Heart right ventricle (tissue), 16 donors: ENCODE measurements at regions not wholly inside any gene's neighbourhood (a gene's known extent, or its start where the extent isn't known, plus 50 kb on each side); places are given as distances from the start of the nearest gene placed in this dataset.

Experiments used
- ATAC-seq, 8 donors: fragments of 200-7000 bp; cut with Tn5 transposase; one replicate each; pipeline ENCODE4 v1.9.1; 2020; ENCODE audit warnings: mild to moderate bottlenecking in 8 of 8, moderate library complexity in 8 of 8, moderate number of reproducible peaks in 1 of 8
- DNase-seq, 2 donors: peaks; one replicate each; pipeline ENCODE4 v3.0.0-alpha.2; 2020
- H3K27ac ChIP-seq, 10 donors: fragments of 200-600 bp; sonication (generic) in 2 of 10; one replicate each; pipeline versions ENCODE4 v1.5.0 to v1.8.0; 2020 to 2022; ENCODE audit warnings: mild to moderate bottlenecking in 3 of 10
- H3K27me3 ChIP-seq, 7 donors: fragments of 200-600 bp; one replicate each; pipeline ENCODE4 v1.8.0; 2021 to 2022; ENCODE audit warnings: mild to moderate bottlenecking in 2 of 7
- H3K36me3 ChIP-seq, 9 donors: fragments of 200-600 bp; sonication (generic) in 1 of 9; one replicate each; pipeline versions ENCODE4 v1.5.0 to v1.8.0; 2020 to 2022; ENCODE audit warnings: mild to moderate bottlenecking in 2 of 9
- H3K4me1 ChIP-seq, 9 donors: fragments of 200-600 bp; sonication (generic) in 1 of 9; one replicate each; pipeline versions ENCODE4 v1.5.0 to v1.8.0; 2020 to 2022; ENCODE audit warnings: mild to moderate bottlenecking in 4 of 9
- H3K4me3 ChIP-seq, 10 donors: fragments of 200-600 bp; sonication (generic) in 2 of 10; one replicate each; pipeline versions ENCODE4 v1.5.0 to v1.8.0; 2020 to 2022; ENCODE audit warnings: mild to moderate bottlenecking in 7 of 10, moderate library complexity in 2 of 10
- H3K9me3 ChIP-seq, 11 donors: fragments of 200-600 bp in 10 of 11; sonication (generic) in 2 of 11; one replicate each; pipeline versions ENCODE4 v1.5.0 to v1.8.0; 2013 to 2022; ENCODE audit warnings: mild to moderate bottlenecking in 2 of 11, control low read depth in 1 of 11, moderate library complexity in 1 of 11
- WGBS, 2 donors: extraction: QIAGEN DNeasy Blood & Tissue Kit; methylation state at CpG; one replicate each; pipeline ENCODE4 v1.1.7; 2013; ENCODE audit warnings: inconsistent platforms in 1 of 2; 5-methylcytosine and 5-hydroxymethylcytosine counted together
- intact Hi-C, 10 donors: fragments of 100-400 bp; cut with DNase I; formaldehyde crosslinking; loops; one replicate each; pipeline versions ENCODE4 v1.11.1 to v1.14.2; 2022
- TF ChIP-seq, protein P1 (sequence below), 9 donors: fragments of 200-600 bp; sonication (generic) in 2 of 9; IDR thresholded peaks; one replicate each; pipeline versions ENCODE4 v1.5.0 to v1.8.0; 2021 to 2022; ENCODE audit warnings: antibody characterized with exemption in 9 of 9, mild to moderate bottlenecking in 5 of 9, moderate library complexity in 1 of 9
- donor health status: Arrhythmogenic right ventricular cardiomyopathy.
- donor health status: ischemic (EF 13 %, LVEDD 7.1; RV severe dilation, severe dysfunction).
- donor health status: healthy with polysubstance abuse.
- donor health status: DM: no; HTN: yes; CAD: no.
- donor health status: DM: no; HTN: no; CAD: no.
- donor health status: ischemic (EF 25% LVEDD 6.9; RV normal size, moderate dysfunction).
- donor health status: ischemic (EF 25% LVEDD 5.7; RV mildly dilated, moderate dysfunction).
- donor health status: healthy.
- donor health status: DM: yes; HTN: yes; CAD: no.
- donor health status: Ischemic cardiomyopathy.
- donor health status: ischemic (EF 35%, LVEDD 5.7; RV mildly dilated, moderate dysfunction).
- donor health status: nonischemic (EF 11% LVEDD 7.7; RV severe dilation, severe dysfunction).
- donor health status: DM: yes; HTN: yes; CAD: no.
- donor health status: PGD.
- donor health status: ischemic (EF 29% LVEDD 5.4; RV normal size, mild dysfunction).
- donor health status: nonischemic (EF 23%, LVEDD 6.1; RV moderate dilation, normal function).

DNA sequence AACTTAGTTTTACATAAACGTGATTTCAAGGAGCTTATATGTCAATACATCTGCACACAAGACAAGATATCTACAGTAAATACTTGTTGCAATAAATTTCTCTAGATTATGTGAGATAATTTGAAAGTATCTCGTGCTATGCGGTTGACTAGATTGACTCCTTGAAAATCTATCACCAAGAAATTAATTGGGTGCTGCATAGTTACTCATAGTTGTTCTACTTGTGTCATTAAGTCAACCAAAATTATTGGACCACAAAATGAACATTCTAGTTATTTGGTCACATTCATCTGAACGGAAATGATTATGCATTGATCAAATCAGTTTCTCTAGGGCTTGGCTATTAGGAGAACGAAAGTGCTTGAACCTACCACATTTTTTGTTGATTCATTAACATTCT lies 2291.5 kb downstream of the PCDH9 start:
- TF ChIP-seq, protein P1, sequence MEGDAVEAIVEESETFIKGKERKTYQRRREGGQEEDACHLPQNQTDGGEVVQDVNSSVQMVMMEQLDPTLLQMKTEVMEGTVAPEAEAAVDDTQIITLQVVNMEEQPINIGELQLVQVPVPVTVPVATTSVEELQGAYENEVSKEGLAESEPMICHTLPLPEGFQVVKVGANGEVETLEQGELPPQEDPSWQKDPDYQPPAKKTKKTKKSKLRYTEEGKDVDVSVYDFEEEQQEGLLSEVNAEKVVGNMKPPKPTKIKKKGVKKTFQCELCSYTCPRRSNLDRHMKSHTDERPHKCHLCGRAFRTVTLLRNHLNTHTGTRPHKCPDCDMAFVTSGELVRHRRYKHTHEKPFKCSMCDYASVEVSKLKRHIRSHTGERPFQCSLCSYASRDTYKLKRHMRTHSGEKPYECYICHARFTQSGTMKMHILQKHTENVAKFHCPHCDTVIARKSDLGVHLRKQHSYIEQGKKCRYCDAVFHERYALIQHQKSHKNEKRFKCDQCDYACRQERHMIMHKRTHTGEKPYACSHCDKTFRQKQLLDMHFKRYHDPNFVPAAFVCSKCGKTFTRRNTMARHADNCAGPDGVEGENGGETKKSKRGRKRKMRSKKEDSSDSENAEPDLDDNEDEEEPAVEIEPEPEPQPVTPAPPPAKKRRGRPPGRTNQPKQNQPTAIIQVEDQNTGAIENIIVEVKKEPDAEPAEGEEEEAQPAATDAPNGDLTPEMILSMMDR (IDR thresholded peaks at IDR 0.05), result no peak
- ATAC-seq (no peak), DNase-seq (no peak)
- no peaks in the 10 kb centered on the region for H3K36me3 ChIP-seq
- no peak overlapping the region for H3K27ac ChIP-seq
- H3K4me1 ChIP-seq, result no peaks in the 10 kb centered on the region
- no peaks in the 10 kb centered on the region for H3K27me3 ChIP-seq
- no peak overlapping the region for H3K4me3 ChIP-seq
- 83 to 88% methylated on average over 5 of the region's 5 CpGs for WGBS, 2 donors
- peaks cover 0 to 3% (median 0%) of the 10 kb centered on the region in 11 donors for H3K9me3 ChIP-seq
- intact Hi-C loops, result no loop called here

DNA sequence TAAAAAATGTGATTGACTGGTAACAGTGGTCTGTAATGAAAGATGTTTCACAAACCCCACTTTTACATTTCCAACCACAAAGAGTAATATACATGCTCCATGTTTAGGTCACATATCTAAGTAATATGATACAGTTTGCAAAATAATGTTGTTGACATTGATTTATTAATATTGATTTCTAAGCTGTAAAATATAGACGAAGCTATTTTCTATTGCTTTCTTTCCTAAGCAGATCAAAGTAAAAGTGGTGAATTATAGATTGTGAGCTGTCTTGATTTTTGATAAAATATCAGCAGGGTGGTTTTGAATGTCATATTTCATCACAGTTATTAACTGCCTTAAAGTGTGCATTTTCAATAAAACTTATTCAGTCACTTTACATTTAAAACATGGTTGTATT lies 2292.8 kb downstream of the PCDH9 start:
- no peaks in the 10 kb centered on the region for H3K9me3 ChIP-seq
- ATAC-seq (no peak), DNase-seq (no peak)
- H3K27me3 ChIP-seq, result no peaks in the 10 kb centered on the region
- no peak overlapping the region for H3K27ac ChIP-seq
- H3K4me1 ChIP-seq, result no peaks in the 10 kb centered on the region
- no peaks in the 10 kb centered on the region for H3K36me3 ChIP-seq
- H3K4me3 ChIP-seq, result no peak overlapping the region
- TF ChIP-seq, protein P1 (IDR thresholded peaks at IDR 0.05), result no peak
- intact Hi-C loops, result no loop called here
- WGBS, 2 donors, result 77 to 80% methylated on average over 1 of the region's 1 CpG

DNA sequence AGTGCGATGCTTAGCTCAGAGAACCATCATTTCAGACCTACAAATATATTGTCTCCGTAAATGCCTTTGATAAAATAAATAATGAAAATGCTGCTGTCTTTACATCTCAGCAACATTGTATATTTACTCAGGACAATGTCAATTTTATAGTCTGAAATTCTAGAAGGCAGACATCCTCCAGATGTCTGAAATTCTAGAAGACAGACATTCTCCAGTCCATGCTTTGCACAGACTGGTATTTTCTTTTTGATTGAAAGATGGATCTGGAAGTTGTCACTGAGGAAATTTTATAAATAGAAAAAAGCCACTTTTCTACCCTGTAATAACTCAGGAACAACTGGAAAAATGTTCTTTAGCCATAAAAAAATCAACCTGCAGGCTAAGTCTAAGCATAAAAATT lies 2293.3 kb downstream of the PCDH9 start:
- WGBS, 2 donors, result 62 to 84% methylated on average over 2 of the region's 2 CpGs
- intact Hi-C loops, result no loop called here
- H3K27me3 ChIP-seq, result no peaks in the 10 kb centered on the region
- no peak for DNase-seq
- H3K27ac ChIP-seq, result no peak overlapping the region
- no peak overlapping the region for H3K4me3 ChIP-seq
- no peak for ATAC-seq
- TF ChIP-seq, protein P1 (IDR thresholded peaks at IDR 0.05), result no peak
- H3K36me3 ChIP-seq, result no peaks in the 10 kb centered on the region
- H3K4me1 ChIP-seq, result no peaks in the 10 kb centered on the region
- no peaks in the 10 kb centered on the region for H3K9me3 ChIP-seq

DNA sequence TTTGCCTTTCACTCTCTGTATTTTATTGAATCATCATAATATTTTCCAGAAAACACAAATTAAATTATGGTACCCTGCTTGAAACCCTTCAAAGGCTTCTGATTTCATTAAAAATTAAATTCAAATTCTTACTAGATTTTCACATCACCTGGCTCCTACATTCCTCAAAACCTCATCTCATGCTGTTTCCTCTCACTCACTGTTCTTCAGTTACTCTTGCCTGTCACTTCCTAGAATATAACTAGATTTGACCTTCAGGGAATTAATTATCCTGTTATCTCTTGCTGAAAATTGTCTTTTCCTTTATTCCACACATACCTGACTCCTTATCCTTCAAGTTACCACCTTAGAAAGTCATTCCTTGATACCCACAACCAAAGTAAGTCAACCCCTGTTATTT lies 2294.7 kb downstream of the PCDH9 start:
- Histone ChIP-seq H3K9me3 (no peaks in the 10 kb centered on the region), H3K4me3 (no peak overlapping the region), H3K27me3 (no peaks in the 10 kb centered on the region), H3K4me1 (no peaks in the 10 kb centered on the region), H3K36me3 (no peaks in the 10 kb centered on the region), H3K27ac (no peak overlapping the region)
- TF ChIP-seq, protein P1 (IDR thresholded peaks at IDR 0.05), result no peak
- DNase-seq (no peak), ATAC-seq (no peak)
- intact Hi-C loops, result no loop called here
